GM23338 (cell line): ENCODE measurements at regions not wholly inside any gene's neighbourhood (a gene's known extent, or its start where the extent isn't known, plus 50 kb on each side); places are given as distances from the start of the nearest gene placed in this dataset.

Experiments
- ATAC-seq: fragments of 200-7000 bp; cut with Tn5 transposase; 3 replicates; pipeline ENCODE4 v1.9.1; 2020
- DNase-seq: peaks from one replicate; pipeline ENCODE4 v3.0.0-alpha.2; 2015; ENCODE audit warnings: low spot score
- H2AFZ ChIP-seq: fragments of 200-600 bp; sonication (generic); 2 replicates; pipeline ENCODE4 v1.8.0; 2016; ENCODE audit warnings: antibody characterized with exemption, mild to moderate bottlenecking, moderate library complexity
- H3F3A ChIP-seq: fragments of 200-600 bp; sonication (generic); replicated peaks from 2 replicates; pipeline ENCODE4 v1.8.0; 2017; ENCODE audit warnings: antibody characterized with exemption, mixed run types, low read depth
- H3K27ac ChIP-seq: fragments of 200-600 bp; sonication (generic); 2 replicates; pipeline ENCODE4 v1.6.1; 2016; ENCODE audit warnings: low read depth
- H3K27me3 ChIP-seq: fragments of 200-600 bp; sonication (generic); 2 replicates; pipeline ENCODE4 v1.8.0; 2016; ENCODE audit warnings: mild to moderate bottlenecking, mixed run types, moderate library complexity; ENCODE audit not compliant: insufficient read depth
- H3K36me3 ChIP-seq: fragments of 200-600 bp; sonication (generic); 2 replicates; pipeline ENCODE4 v1.8.0; 2016; ENCODE audit warnings: mild to moderate bottlenecking; ENCODE audit not compliant: insufficient read depth
- H3K4me1 ChIP-seq: fragments of 200-600 bp; sonication (generic); 2 replicates; pipeline ENCODE4 v1.8.0; 2016; ENCODE audit warnings: mild to moderate bottlenecking, moderate library complexity; ENCODE audit not compliant: insufficient read depth
- H3K4me2 ChIP-seq: fragments of 200-600 bp; sonication (generic); 2 replicates; pipeline ENCODE4 v1.7.1; 2017; ENCODE audit warnings: mixed run types
- H3K4me3 ChIP-seq: fragments of 200-600 bp; sonication (generic); 2 replicates; pipeline ENCODE4 v1.6.1; 2016; ENCODE audit warnings: mixed run types
- H3K79me2 ChIP-seq: fragments of 200-600 bp; sonication (generic); replicated peaks from 2 replicates; pipeline ENCODE4 v1.8.0; 2017; ENCODE audit warnings: mild to moderate bottlenecking; ENCODE audit not compliant: insufficient read depth
- H3K9me2 ChIP-seq: fragments of 200-600 bp; sonication (generic); 2 replicates; pipeline ENCODE4 v1.8.0; 2017; ENCODE audit not compliant: insufficient read depth
- H4K20me1 ChIP-seq: fragments of 200-600 bp; sonication (generic); replicated peaks from 2 replicates; pipeline ENCODE4 v1.8.0; 2017; ENCODE audit warnings: mild to moderate bottlenecking; ENCODE audit not compliant: insufficient read depth
- H3K27ac Mint-ChIP-seq: 2 replicates; pipeline ENCODE4 v1.8.0; 2020; ENCODE audit warnings: inconsistent platforms, mild to moderate bottlenecking, moderate library complexity, mixed read lengths
- H3K27me3 Mint-ChIP-seq: 3 replicates; pipeline ENCODE4 v1.8.0; 2022; ENCODE audit warnings: low read depth, mild to moderate bottlenecking, moderate library complexity, mixed read lengths, inconsistent platforms; ENCODE audit not compliant: insufficient read depth, poor library complexity
- H3K36me3 Mint-ChIP-seq: 3 replicates; pipeline ENCODE4 v1.8.0; 2021; ENCODE audit warnings: low read depth, mild to moderate bottlenecking, inconsistent platforms, moderate library complexity, mixed read lengths
- H3K4me1 Mint-ChIP-seq: 3 replicates; pipeline ENCODE4 v1.8.0; 2020; ENCODE audit warnings: mild to moderate bottlenecking, inconsistent platforms, mixed read lengths
- H3K4me3 Mint-ChIP-seq: 3 replicates; pipeline ENCODE4 v1.8.0; 2021; ENCODE audit warnings: moderate library complexity, mild to moderate bottlenecking, inconsistent platforms, mixed read lengths
- H3K9me3 Mint-ChIP-seq: 3 replicates; pipeline ENCODE4 v1.8.0; 2020; ENCODE audit warnings: moderate library complexity, mild to moderate bottlenecking, inconsistent platforms, mixed read lengths
- CREB1 ChIP-seq: fragments of 250-450 bp; sonication (Bioruptor Pico); IDR thresholded peaks from 2 replicates; pipeline ENCODE4 v1.5.0; 2020; ENCODE audit warnings: low read depth, mild to moderate bottlenecking, moderate library complexity
- CTCF ChIP-seq, 2 experiments: fragments of 200-600 bp in 1 of 2; sonication (generic) in 1 of 2; conservative IDR thresholded peaks; 2 replicates each; pipeline versions ENCODE4 v1.5.1 to v1.6.1; 2016 to 2017; ENCODE audit warnings: antibody characterized with exemption in 2 of 2, low read depth in 2 of 2, mild to moderate bottlenecking in 2 of 2, moderate library complexity in 1 of 2
- ETS1 ChIP-seq: IDR thresholded peaks from 2 replicates; pipeline ENCODE4 v1.6.1; 2016; ENCODE audit warnings: antibody characterized with exemption
- EZH2 ChIP-seq: fragments of 200-600 bp; sonication (generic); IDR thresholded peaks from one replicate; pipeline ENCODE4 v1.8.0; 2017; ENCODE audit warnings: antibody characterized with exemption, mild to moderate bottlenecking, low read depth; ENCODE audit not compliant: unreplicated experiment
- EZH2phosphoT487 ChIP-seq: fragments of 200-600 bp; sonication (generic); IDR thresholded peaks from one replicate; pipeline ENCODE4 v1.8.1; 2018; ENCODE audit warnings: antibody characterized with exemption; ENCODE audit not compliant: unreplicated experiment
- JUNB ChIP-seq: IDR thresholded peaks from one replicate; pipeline ENCODE4 v1.6.1; 2016; ENCODE audit warnings: antibody characterized with exemption; ENCODE audit not compliant: unreplicated experiment
- NANOG ChIP-seq: IDR thresholded peaks from 2 replicates; pipeline ENCODE4 v1.6.1; 2016; ENCODE audit warnings: antibody characterized with exemption, borderline replicate concordance
- POLR2AphosphoS5 ChIP-seq: IDR thresholded peaks from 2 replicates; pipeline ENCODE4 v1.6.1; 2016; ENCODE audit warnings: antibody characterized with exemption, low read depth
- REST ChIP-seq: IDR thresholded peaks from one replicate; pipeline ENCODE4 v1.6.1; 2018; ENCODE audit warnings: antibody characterized with exemption; ENCODE audit not compliant: unreplicated experiment
- STAT1 ChIP-seq: IDR thresholded peaks from one replicate; pipeline ENCODE4 v1.6.1; 2016; ENCODE audit warnings: antibody characterized with exemption; ENCODE audit not compliant: unreplicated experiment
- ZNF114 ChIP-seq: fragments of 250-450 bp; sonication (Bioruptor Pico); IDR thresholded peaks from 2 replicates; pipeline ENCODE4 v1.5.0; 2020; ENCODE audit warnings: mild to moderate bottlenecking, moderate library complexity
- ZNF331 ChIP-seq: fragments of 250-450 bp; sonication (Bioruptor Pico); IDR thresholded peaks from 2 replicates; pipeline ENCODE4 v1.5.0; 2020; ENCODE audit warnings: low read depth, mild to moderate bottlenecking, moderate library complexity
- ZNF462 ChIP-seq: fragments of 250-450 bp; sonication (Bioruptor Pico); IDR thresholded peaks from 2 replicates; pipeline ENCODE4 v1.5.0; 2020; ENCODE audit warnings: mild to moderate bottlenecking, moderate library complexity

- Histone ChIP-seq H2AFZ (no peak overlapping the region), H3K27me3 (no peaks in the 10 kb centered on the region), H3F3A (no peaks in the 10 kb centered on the region), H3K79me2 (no peaks in the 10 kb centered on the region), H3K4me3 (no peak overlapping the region), H3K9me2 (no peaks in the 10 kb centered on the region), H3K4me1 (no peaks in the 10 kb centered on the region), H4K20me1 (no peaks in the 10 kb centered on the region), H3K36me3 (no peaks in the 10 kb centered on the region), H3K4me2 (no peak overlapping the region), H3K27ac (no peak overlapping the region)
- H3K4me1 Mint-ChIP-seq, result peaks cover 2% of the 10 kb centered on the region; the same call in 1 of the 3 replicates
- H3K4me3 Mint-ChIP-seq, result no peak overlapping the region
- H3K36me3 Mint-ChIP-seq, result no peaks in the 10 kb centered on the region
- no peaks in the 10 kb centered on the region; the same call in 2 of the 3 replicates for H3K9me3 Mint-ChIP-seq
- H3K27me3 Mint-ChIP-seq, result no peaks in the 10 kb centered on the region
- no peak overlapping the region for H3K27ac Mint-ChIP-seq
- DNase-seq (no peak), ATAC-seq (no peak)
- no peak for TF ChIP-seq ZNF462 (CRISPR knock-in tag)
- no peak for TF ChIP-seq REST
- TF ChIP-seq ETS1, result no peak
- no peak for TF ChIP-seq EZH2
- TF ChIP-seq NANOG, result no peak
- no peak for TF ChIP-seq STAT1
- TF ChIP-seq ZNF114 (CRISPR knock-in tag), result no peak
- no peak for TF ChIP-seq POLR2AphosphoS5
- no peak for TF ChIP-seq ZNF331 (CRISPR knock-in tag)
- TF ChIP-seq CREB1 (CRISPR knock-in tag), result no peak
- no peak for TF ChIP-seq JUNB
- TF ChIP-seq CTCF (conservative IDR thresholded peaks at IDR 0.05; ENCODE audit: low read depth in 2 of 2), result no peak
- TF ChIP-seq EZH2phosphoT487, result no peak
Observed at GRCh38 chr3:8170971-8171508, 330.6 kb upstream of the LMCD1 start.
